ENCODE measurements at regions not wholly inside any gene's neighbourhood (a gene's known extent, or its start where the extent isn't known, plus 50 kb on each side); places are given as distances from the start of the nearest gene placed in this dataset.

GRCh38 chr3:40996382-40996781, 202.9 kb upstream of the CTNNB1 start (continued):
- TF ChIP-seq SRF (IDR thresholded peaks at IDR 0.05; ENCODE audit: low read depth, low read length) (no peak), BACH1 (IDR thresholded peaks at IDR 0.05; ENCODE audit: low read length) (no peak), CHD2 (IDR thresholded peaks at IDR 0.05; ENCODE audit: low read length) (no peak), ZNF274 (IDR thresholded peaks at IDR 0.05; ENCODE audit: borderline replicate concordance, extremely low read depth, low read length) (no peak), TEAD4 (IDR thresholded peaks at IDR 0.05; ENCODE audit: low read depth, low read length) (peak; percentile 79; the same call in 1 of the 2 replicates)
